HG03045 (cell line): ENCODE measurements at regions not wholly inside any gene's neighbourhood (a gene's known extent, or its start where the extent isn't known, plus 50 kb on each side); places are given as distances from the start of the nearest gene placed in this dataset.
"Not testable (repeated sequence)": the region's sequence is repeated elsewhere in the genome, so short reads cannot be mapped to it uniquely, and the experiment has no call there.

Experiments
- ATAC-seq: cut with Tn5 transposase; IDR thresholded peaks from one replicate; pipeline ENCODE4 v1.9.1; 2021; ENCODE audit warnings: mild to moderate bottlenecking, moderate library complexity; ENCODE audit not compliant: unreplicated experiment

- no peak for ATAC-seq
Observed at GRCh38 chr2:145802133-145802532, 1282.2 kb upstream of the ZEB2 start.

- ATAC-seq = no peak
Observed at GRCh38 chr2:145801210-145801609, 1281.3 kb upstream of the ZEB2 start.

DNA sequence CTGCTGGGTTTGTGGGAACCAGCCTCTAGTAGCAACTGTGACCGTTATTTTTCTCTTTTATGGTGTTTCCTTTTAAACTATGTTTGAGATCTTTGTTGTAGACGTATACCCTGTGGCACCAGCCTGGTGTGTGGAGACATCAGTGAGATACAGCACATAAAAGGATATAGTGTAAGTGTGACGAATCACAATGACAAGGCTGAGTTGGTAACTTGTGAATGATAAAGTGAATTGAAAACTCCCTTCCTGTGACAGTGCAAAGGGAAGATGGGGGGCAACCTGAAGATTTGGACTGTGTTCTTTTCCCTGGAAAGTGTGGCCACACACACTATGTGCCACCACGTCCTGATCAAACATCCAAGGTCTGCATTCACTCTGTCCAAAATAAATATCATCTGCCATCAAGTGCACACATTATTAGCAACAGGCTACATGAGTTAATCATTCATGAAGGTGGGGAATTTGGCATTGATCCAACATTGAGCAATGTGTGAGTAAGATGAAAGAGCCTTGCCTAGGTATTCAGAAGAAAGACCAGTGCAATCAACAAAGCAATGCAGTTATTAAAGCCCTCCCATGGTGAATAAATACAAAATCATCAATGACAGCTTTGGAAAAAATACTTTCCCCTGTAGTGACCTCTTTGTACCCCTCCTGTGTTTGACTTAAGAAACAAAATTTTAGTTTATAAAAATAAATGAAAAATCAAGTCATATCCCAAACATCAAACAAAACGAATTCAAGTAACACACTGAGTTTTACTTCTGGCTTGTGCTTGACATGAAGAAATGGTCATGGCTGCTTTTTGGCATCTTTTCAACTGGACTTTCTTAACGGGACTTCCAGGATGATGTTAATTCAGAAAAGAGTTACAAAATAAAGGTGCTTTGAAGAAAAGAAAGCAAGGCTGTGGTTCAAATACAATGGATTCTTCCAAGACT lies 1280.5 kb upstream of the ZEB2 start:
- no peak for ATAC-seq

DNA sequence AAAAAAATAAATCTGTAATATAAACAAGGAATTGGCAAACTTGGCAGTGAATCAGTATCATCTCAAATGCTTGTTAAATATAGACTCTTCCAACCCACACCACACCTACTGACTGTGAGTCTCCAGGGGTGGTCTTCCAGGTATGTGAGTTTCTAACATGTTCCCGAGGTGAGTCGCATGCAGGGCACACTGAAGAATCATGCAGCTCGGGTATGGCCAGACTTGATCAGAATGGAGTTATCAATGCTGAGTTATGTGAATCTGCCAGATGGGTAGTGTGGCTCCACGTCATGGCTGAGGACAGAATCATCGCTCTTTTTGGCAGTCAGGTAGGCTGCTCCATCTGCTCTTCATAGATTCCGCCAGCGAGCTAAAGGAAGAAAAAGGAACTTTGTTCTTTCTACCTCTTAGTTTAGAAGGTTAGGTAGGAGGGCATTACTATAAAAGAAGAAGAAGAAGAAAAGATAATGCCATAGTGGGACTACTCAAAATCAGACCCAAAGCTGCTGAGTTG lies 1279.7 kb upstream of the ZEB2 start:
- ATAC-seq = no peak

DNA sequence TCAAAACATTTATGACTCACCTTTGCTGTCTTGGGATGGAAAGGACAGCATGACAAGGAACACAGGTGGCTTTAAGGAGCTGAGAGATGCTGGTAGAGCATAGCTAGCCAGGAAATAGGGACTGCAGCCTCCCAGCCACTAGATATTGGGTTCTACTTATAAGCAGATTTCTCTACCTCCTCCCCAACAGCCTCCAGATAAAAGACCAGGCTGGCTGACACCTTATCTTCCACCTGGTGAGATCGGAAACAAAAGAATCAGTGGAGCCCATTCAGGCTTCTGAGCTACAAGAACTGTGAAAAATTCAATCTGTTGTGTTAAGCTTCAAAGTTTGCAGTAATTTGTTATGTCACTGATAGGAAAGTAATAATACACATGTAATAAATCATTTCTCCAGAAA lies 1278.5 kb upstream of the ZEB2 start:
- ATAC-seq = no peak

- no peak for ATAC-seq
Observed at GRCh38 chr2:145797692-145798091, 1277.8 kb upstream of the ZEB2 start.

- no peak for ATAC-seq
Observed at GRCh38 chr2:145792745-145793144, 1272.8 kb upstream of the ZEB2 start.

- ATAC-seq = no peak
Observed at GRCh38 chr2:145789636-145790035, 1269.7 kb upstream of the ZEB2 start.

DNA sequence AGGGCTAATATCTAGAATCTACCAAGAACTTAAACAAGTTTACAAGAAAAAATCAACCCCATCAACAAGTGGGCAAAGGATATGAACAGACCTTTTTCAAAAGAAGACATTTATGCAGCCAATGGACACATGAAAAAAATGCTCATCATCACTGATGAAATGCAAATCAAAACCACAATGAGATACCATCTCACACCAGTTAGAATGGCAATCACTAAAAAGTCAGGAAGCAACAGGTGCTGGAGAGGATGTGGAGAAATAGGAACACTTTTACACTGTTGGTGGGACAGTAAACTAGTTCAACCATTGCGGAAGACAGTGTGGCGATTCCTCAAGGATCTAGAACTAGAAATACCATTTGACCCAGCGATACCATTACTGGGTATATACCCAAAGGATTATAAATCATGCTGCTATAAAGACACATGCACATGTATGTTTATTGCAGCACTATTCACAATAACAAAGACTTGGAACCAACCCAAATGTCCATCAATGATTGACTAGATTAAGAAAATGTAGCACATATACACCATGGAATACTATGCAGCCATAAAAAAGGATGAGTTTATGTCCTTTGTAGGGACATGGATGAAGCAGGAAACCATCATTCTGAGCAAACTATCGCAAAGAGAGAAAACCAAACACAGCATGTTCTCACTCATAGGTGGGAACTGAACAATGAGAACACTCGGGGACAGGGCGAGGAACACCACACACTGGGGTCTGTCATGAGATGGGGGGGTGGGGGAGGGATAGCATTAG lies 1267.9 kb upstream of the ZEB2 start:
- not testable (repeated sequence) for ATAC-seq

GRCh38 chr2:145782607-145783006 lies 1262.7 kb upstream of the ZEB2 start:
- not testable (repeated sequence) for ATAC-seq

- ATAC-seq = peak; percentile 66
Observed at GRCh38 chr2:145777914-145778313, 1258.0 kb upstream of the ZEB2 start.

DNA sequence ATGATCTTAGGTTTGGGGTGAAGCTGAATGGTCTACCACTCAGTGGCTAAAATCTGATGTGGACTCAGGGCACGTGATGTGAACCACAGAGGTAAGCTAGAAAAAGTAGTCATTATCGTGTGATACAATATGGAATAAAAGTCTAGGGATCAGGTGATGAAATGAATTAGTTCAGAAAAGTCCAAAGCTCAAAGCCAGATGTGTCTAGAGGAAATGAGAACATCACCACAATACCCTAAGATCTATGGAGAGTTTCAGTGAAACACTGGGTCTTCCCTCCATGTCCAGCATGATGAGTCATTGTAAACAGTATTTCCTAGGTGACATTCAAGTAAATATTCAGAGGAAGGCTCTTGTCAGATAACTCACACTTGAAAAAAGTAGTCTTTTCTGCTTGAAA lies 1257.4 kb upstream of the ZEB2 start:
- ATAC-seq = no peak

DNA sequence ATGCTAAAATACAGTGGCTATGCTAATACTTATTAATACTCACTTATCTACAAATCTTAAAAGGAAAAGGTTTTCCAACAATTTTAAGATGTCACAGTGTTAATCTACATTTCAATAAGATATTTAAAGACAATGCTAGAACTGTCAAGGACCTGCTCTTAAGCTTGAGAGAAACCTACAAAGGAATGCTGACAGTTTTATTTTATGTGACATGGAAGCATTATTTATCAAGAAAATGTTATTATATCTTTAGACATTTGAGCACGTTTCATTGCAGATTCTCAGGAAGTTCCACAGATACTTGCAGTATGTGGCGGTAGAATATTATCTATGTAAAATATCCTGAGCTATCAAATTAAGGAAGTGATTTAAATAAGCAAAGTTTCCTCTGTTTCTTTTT lies 1255.7 kb upstream of the ZEB2 start:
- ATAC-seq = no peak

DNA sequence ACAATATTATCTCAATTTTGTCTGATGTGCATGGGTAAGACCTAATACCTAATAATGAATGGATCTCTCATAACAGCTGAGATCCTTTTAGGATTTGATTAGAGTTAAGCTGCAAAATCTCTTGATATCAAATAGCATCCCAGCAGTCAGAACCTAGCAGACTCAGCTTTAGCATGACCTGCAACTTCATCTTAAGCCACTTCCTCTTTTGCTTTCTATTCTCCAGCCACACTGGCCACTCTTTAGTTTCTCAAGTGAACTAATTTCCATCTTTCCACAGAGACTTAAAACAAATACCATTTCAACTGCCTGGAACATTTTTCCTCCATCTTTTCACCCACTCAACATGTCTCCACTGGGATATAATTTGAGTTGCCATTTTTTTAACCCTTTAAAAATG lies 1251.6 kb upstream of the ZEB2 start:
- peak; percentile 95 for ATAC-seq

DNA sequence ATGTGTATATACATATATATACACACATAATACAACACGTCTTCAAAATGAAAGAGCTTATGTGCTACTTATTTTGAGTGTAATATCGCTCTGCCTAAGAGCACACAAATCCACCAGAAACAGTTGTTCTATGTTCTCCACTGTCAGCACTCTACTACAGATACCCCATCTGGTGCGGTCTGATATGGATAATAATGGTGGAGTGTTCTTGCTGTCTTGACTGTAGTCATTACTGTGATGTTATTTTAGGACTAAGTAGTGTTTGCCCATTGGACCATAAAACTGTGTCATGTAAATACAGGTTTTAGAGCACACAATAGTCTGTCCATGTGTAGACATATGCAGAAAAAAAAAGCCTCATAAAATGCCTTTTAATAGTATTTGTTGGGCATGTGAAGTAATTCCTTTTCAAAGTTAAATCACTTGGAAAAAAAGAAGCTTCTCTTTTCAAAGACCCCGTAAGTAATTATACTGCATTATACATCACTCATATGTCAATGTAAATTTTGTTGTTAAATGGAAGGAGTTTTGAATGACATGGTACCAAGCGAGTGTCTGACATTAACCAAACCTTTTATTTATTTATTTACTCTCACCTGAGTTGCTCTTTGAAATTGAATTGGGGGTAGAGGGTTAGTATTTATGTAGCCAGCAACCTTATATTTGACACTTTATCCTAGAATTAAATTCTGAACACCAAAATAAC lies 1249.2 kb upstream of the ZEB2 start:
- no peak for ATAC-seq

- no peak for ATAC-seq
Observed at GRCh38 chr2:145765874-145766273, 1246.0 kb upstream of the ZEB2 start.

DNA sequence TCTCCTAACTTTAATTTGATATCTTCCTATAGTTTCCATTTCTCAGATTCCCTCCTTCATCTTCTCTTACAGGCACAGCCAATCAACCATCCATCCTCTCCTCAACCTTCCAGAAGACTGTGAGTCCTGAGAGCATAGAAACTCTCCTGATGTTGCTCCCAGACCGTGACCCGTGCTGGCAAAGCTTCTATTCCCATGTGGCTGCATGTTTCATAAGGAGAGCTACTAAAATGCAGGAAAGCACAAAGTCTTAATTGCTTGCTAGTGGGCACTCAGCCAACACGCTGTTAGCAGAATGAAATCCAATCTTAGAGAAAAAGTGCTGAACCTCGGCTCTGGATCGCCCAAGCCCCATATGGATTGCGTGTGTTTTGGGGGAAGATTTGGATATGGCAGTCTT lies 1244.7 kb upstream of the ZEB2 start:
- ATAC-seq = no peak

- ATAC-seq = no peak
Observed at GRCh38 chr2:145760781-145761649, 1241.1 kb upstream of the ZEB2 start.

- no peak for ATAC-seq
Observed at GRCh38 chr2:145759228-145759915, 1239.5 kb upstream of the ZEB2 start.
